ENCODE measurements at regions not wholly inside any gene's neighbourhood (a gene's known extent, or its start where the extent isn't known, plus 50 kb on each side); places are given as distances from the start of the nearest gene placed in this dataset.

DNA sequence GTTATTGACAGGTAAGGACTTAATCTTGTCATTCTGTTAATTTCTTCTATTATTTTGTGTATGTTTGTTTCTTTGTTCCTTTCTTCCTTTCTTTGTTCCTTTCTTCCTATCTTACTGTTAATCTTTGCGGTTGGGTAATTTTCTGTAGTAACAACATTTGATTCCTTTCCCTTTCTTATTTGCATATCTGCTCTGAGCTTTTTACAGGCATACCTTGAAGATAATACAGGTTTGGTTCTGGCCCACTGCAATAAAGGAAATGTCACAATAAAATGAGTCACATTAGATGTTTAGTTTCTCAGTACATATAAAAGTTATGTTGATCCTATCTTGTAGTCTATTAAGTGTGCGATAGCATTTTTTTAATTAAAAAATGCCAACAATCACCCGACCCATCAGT is 440.7 kb downstream of the NFIB start:
- H3K27me3 ChIP-seq (ENCODE audit: insufficient read depth, low read length, poor library complexity, severe bottlenecking): no peaks in the 10 kb centered on the region
- no peaks in the 10 kb centered on the region for H3K36me3 Mint-ChIP-seq
- no peaks in the 10 kb centered on the region for H3K27me3 Mint-ChIP-seq
- H3K9me3 Mint-ChIP-seq: peaks cover 3 to 36% (median 15%) of the 10 kb centered on the region in 5 donors
- H3K36me3 ChIP-seq (ENCODE audit: insufficient read depth, low read length): no peaks in the 10 kb centered on the region
- no peak overlapping the region for H3K4me3 Mint-ChIP-seq
- no peak overlapping the region for H3K4me3 ChIP-seq (ENCODE audit: low read length)
- no peak overlapping the region for H3K27ac ChIP-seq (ENCODE audit: low read depth, low read length)
- POLR2A ChIA-PET: no interaction called here
- no peaks in the 10 kb centered on the region for H3K9me3 ChIP-seq (ENCODE audit: low read length)
- H3K4me1 ChIP-seq (ENCODE audit: insufficient read depth, low read length): no peaks in the 10 kb centered on the region
- CTCF ChIA-PET: no interaction called here
- no peaks in the 10 kb centered on the region for H3K4me1 Mint-ChIP-seq
- H3K27ac Mint-ChIP-seq: no peak overlapping the region
- no peak for DNase-seq

GRCh38 chr9:13868336-13868735 is 445.6 kb downstream of the NFIB start:
- DNase-seq: no peak
- Mint-ChIP-seq H3K4me1 (no peaks in the 10 kb centered on the region), H3K27me3 (no peaks in the 10 kb centered on the region), H3K36me3 (peaks cover 0 to 1% (median 0%) of the 10 kb centered on the region in 3 donors), H3K4me3 (no peak overlapping the region), H3K9me3 (peaks cover 3 to 27% (median 6%) of the 10 kb centered on the region in 5 donors), H3K27ac (no peak overlapping the region)
- Histone ChIP-seq H3K27me3 (ENCODE audit: insufficient read depth, low read length, poor library complexity, severe bottlenecking) (no peaks in the 10 kb centered on the region), H3K36me3 (ENCODE audit: insufficient read depth, low read length) (no peaks in the 10 kb centered on the region), H3K9me3 (ENCODE audit: low read length) (no peaks in the 10 kb centered on the region), H3K27ac (ENCODE audit: low read depth, low read length) (no peak overlapping the region), H3K4me1 (ENCODE audit: insufficient read depth, low read length) (no peaks in the 10 kb centered on the region), H3K4me3 (ENCODE audit: low read length) (no peak overlapping the region)
- ChIA-PET CTCF (no interaction called here), POLR2A (no interaction called here)

- Histone ChIP-seq H3K27ac (ENCODE audit: low read depth, low read length) (no peak overlapping the region), H3K27me3 (ENCODE audit: insufficient read depth, low read length, poor library complexity, severe bottlenecking) (no peaks in the 10 kb centered on the region), H3K4me3 (ENCODE audit: low read length) (no peak overlapping the region), H3K4me1 (ENCODE audit: insufficient read depth, low read length) (no peaks in the 10 kb centered on the region), H3K36me3 (ENCODE audit: insufficient read depth, low read length) (no peaks in the 10 kb centered on the region), H3K9me3 (ENCODE audit: low read length) (no peaks in the 10 kb centered on the region)
- Mint-ChIP-seq H3K9me3 (peaks cover 0 to 28% (median 1%) of the 10 kb centered on the region in 5 donors), H3K27me3 (no peaks in the 10 kb centered on the region), H3K4me1 (no peaks in the 10 kb centered on the region), H3K27ac (no peak overlapping the region), H3K36me3 (peaks cover 0 to 1% (median 0%) of the 10 kb centered on the region in 3 donors), H3K4me3 (no peak overlapping the region)
- CTCF ChIA-PET: no interaction called here
- POLR2A ChIA-PET: no interaction called here
- no peak for DNase-seq
Observed at GRCh38 chr9:13865869-13866268, 448.1 kb downstream of the NFIB start.

DNA sequence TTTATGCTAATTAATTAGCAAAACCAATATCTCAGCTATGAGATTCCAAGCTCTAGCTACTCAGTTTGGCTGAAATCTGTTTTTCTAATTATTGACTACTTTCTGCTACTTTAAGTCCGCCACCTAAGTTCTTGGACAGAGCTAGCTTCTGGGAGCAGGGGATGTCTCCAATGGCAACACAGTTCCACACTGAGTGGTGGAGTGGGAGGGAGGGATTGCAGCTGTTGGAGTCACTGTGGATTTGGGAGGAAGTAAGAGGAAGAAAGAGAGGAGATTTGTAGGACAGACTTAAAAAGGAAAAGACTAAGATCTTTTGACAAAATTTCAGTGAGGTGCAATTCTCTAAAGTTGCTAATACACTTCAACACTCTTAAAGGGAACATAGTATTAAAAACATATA is 450.8 kb downstream of the NFIB start:
- DNase-seq: no peak
- Mint-ChIP-seq H3K27ac (no peak overlapping the region), H3K4me3 (no peak overlapping the region), H3K27me3 (no peaks in the 10 kb centered on the region), H3K36me3 (peaks cover 0 to 1% (median 0%) of the 10 kb centered on the region in 3 donors), H3K4me1 (no peaks in the 10 kb centered on the region), H3K9me3 (peaks cover 0 to 21% (median 0%) of the 10 kb centered on the region in 5 donors)
- ChIA-PET POLR2A (no interaction called here), CTCF (no interaction called here)
- Histone ChIP-seq H3K4me1 (ENCODE audit: insufficient read depth, low read length) (no peaks in the 10 kb centered on the region), H3K4me3 (ENCODE audit: low read length) (no peak overlapping the region), H3K27me3 (ENCODE audit: insufficient read depth, low read length, poor library complexity, severe bottlenecking) (no peaks in the 10 kb centered on the region), H3K9me3 (ENCODE audit: low read length) (no peaks in the 10 kb centered on the region), H3K27ac (ENCODE audit: low read depth, low read length) (no peak overlapping the region), H3K36me3 (ENCODE audit: insufficient read depth, low read length) (no peaks in the 10 kb centered on the region)

GRCh38 chr9:13862654-13863053 is 451.3 kb downstream of the NFIB start:
- H3K36me3 Mint-ChIP-seq: no peaks in the 10 kb centered on the region
- Histone ChIP-seq H3K36me3 (ENCODE audit: insufficient read depth, low read length) (no peaks in the 10 kb centered on the region), H3K4me1 (ENCODE audit: insufficient read depth, low read length) (no peaks in the 10 kb centered on the region), H3K27me3 (ENCODE audit: insufficient read depth, low read length, poor library complexity, severe bottlenecking) (no peaks in the 10 kb centered on the region), H3K27ac (ENCODE audit: low read depth, low read length) (no peak overlapping the region), H3K9me3 (ENCODE audit: low read length) (no peaks in the 10 kb centered on the region), H3K4me3 (ENCODE audit: low read length) (no peak overlapping the region)
- H3K4me3 Mint-ChIP-seq: no peak overlapping the region
- ChIA-PET POLR2A (no interaction called here), CTCF (no interaction called here)
- H3K4me1 Mint-ChIP-seq: no peaks in the 10 kb centered on the region
- peaks cover 0 to 21% (median 0%) of the 10 kb centered on the region in 5 donors for H3K9me3 Mint-ChIP-seq
- H3K27ac Mint-ChIP-seq: no peak overlapping the region
- no peak for DNase-seq
- H3K27me3 Mint-ChIP-seq: no peaks in the 10 kb centered on the region

GRCh38 chr9:13860946-13861640 is 452.8 kb downstream of the NFIB start:
- Mint-ChIP-seq H3K27me3 (no peaks in the 10 kb centered on the region), H3K4me3 (no peak overlapping the region), H3K36me3 (no peaks in the 10 kb centered on the region), H3K4me1 (no peaks in the 10 kb centered on the region), H3K9me3 (peaks cover 0 to 27% (median 1%) of the 10 kb centered on the region in 5 donors), H3K27ac (no peak overlapping the region)
- ChIA-PET CTCF (no interaction called here), POLR2A (no interaction called here)
- H3K4me1 ChIP-seq (ENCODE audit: insufficient read depth, low read length): no peaks in the 10 kb centered on the region
- H3K36me3 ChIP-seq (ENCODE audit: insufficient read depth, low read length): no peaks in the 10 kb centered on the region
- H3K9me3 ChIP-seq (ENCODE audit: low read length): no peaks in the 10 kb centered on the region
- H3K4me3 ChIP-seq (ENCODE audit: low read length): no peak overlapping the region
- H3K27me3 ChIP-seq (ENCODE audit: insufficient read depth, low read length, poor library complexity, severe bottlenecking): no peaks in the 10 kb centered on the region
- no peak for DNase-seq
- H3K27ac ChIP-seq (ENCODE audit: low read depth, low read length): no peak overlapping the region

- no peak overlapping the region for H3K27ac Mint-ChIP-seq
- no peaks in the 10 kb centered on the region for H3K4me1 Mint-ChIP-seq
- CTCF ChIA-PET: no interaction called here
Observed at GRCh38 chr9:13860019-13860418, 453.9 kb downstream of the NFIB start.

DNA sequence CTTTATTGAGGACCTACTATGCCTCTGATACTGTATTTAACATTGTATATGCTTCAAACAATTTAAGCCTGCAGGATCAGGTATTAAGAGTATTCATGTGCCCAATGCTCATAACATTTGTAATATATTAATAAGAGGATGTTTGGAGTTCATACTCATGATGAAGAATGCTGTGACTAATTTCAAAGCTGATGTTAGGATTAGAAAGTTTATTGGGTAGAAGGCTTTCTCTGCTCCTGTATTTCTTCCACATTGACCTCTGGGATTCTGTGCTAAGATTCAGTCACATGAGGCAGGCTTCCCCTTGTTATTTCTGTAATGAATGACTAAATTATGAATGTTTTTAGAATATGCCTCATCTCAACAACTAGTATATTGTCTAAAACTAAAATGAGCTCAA is 456.4 kb downstream of the NFIB start:
- no peaks in the 10 kb centered on the region for H3K9me3 ChIP-seq (ENCODE audit: low read length)
- ChIA-PET CTCF (no interaction called here), POLR2A (no interaction called here)
- Mint-ChIP-seq H3K9me3 (peaks cover 0 to 34% (median 3%) of the 10 kb centered on the region in 5 donors), H3K27ac (no peak overlapping the region), H3K4me3 (no peak overlapping the region), H3K4me1 (no peaks in the 10 kb centered on the region), H3K27me3 (no peaks in the 10 kb centered on the region), H3K36me3 (no peaks in the 10 kb centered on the region)
- H3K4me1 ChIP-seq (ENCODE audit: insufficient read depth, low read length): no peaks in the 10 kb centered on the region
- no peaks in the 10 kb centered on the region for H3K27me3 ChIP-seq (ENCODE audit: insufficient read depth, low read length, poor library complexity, severe bottlenecking)
- H3K36me3 ChIP-seq (ENCODE audit: insufficient read depth, low read length): no peaks in the 10 kb centered on the region
- DNase-seq: no peak
- no peak overlapping the region for H3K4me3 ChIP-seq (ENCODE audit: low read length)
- H3K27ac ChIP-seq (ENCODE audit: low read depth, low read length): no peak overlapping the region

More at GRCh38 chr9:13860019-13860418, 453.9 kb downstream of the NFIB start:
- no peak overlapping the region for H3K4me3 Mint-ChIP-seq
- no peak overlapping the region for H3K4me3 ChIP-seq (ENCODE audit: low read length)
- H3K27me3 Mint-ChIP-seq: no peaks in the 10 kb centered on the region
- no peaks in the 10 kb centered on the region for H3K4me1 ChIP-seq (ENCODE audit: insufficient read depth, low read length)
- H3K27me3 ChIP-seq (ENCODE audit: insufficient read depth, low read length, poor library complexity, severe bottlenecking): no peaks in the 10 kb centered on the region
- peaks cover 0 to 31% (median 4%) of the 10 kb centered on the region in 5 donors for H3K9me3 Mint-ChIP-seq
- H3K27ac ChIP-seq (ENCODE audit: low read depth, low read length): no peak overlapping the region
- H3K36me3 Mint-ChIP-seq: no peaks in the 10 kb centered on the region
- no peaks in the 10 kb centered on the region for H3K36me3 ChIP-seq (ENCODE audit: insufficient read depth, low read length)
- POLR2A ChIA-PET: no interaction called here
- no peaks in the 10 kb centered on the region for H3K9me3 ChIP-seq (ENCODE audit: low read length)
- DNase-seq: no peak

Measured in CD8-positive, alpha-beta memory T cell (primary cell).